KMS-11 (cell line): ENCODE measurements at regions not wholly inside any gene's neighbourhood (a gene's known extent, or its start where the extent isn't known, plus 50 kb on each side); places are given as distances from the start of the nearest gene placed in this dataset.

Experiments
- H2AFZ ChIP-seq: fragments of 200-600 bp; sonication (generic); 2 replicates; pipeline ENCODE4 v1.6.1; 2016; ENCODE audit warnings: antibody characterized with exemption, mixed run types, low read depth
- H3K27ac ChIP-seq: fragments of 200-600 bp; sonication (generic); 2 replicates; pipeline ENCODE4 v1.6.1; 2016; ENCODE audit warnings: mild to moderate bottlenecking, mixed run types
- H3K27me3 ChIP-seq: fragments of 200-600 bp; sonication (generic); 2 replicates; pipeline ENCODE4 v1.6.1; 2017; ENCODE audit warnings: mild to moderate bottlenecking, low read depth, mixed run types, moderate library complexity; ENCODE audit not compliant: insufficient read depth
- H3K36me3 ChIP-seq: fragments of 200-600 bp; sonication (generic); 2 replicates; pipeline ENCODE4 v1.6.1; 2017; ENCODE audit warnings: mild to moderate bottlenecking, mixed run types; ENCODE audit not compliant: insufficient read depth
- H3K4me1 ChIP-seq: fragments of 200-600 bp; sonication (generic); 2 replicates; pipeline ENCODE4 v1.6.1; 2016; ENCODE audit warnings: mild to moderate bottlenecking, low read depth, mixed run types; ENCODE audit not compliant: poor library complexity, severe bottlenecking
- H3K4me2 ChIP-seq: fragments of 200-600 bp; sonication (generic); 2 replicates; pipeline ENCODE4 v1.7.0; 2016; ENCODE audit warnings: mild to moderate bottlenecking, mixed run types
- H3K4me3 ChIP-seq: fragments of 200-600 bp; sonication (generic); IDR thresholded peaks from 2 replicates; pipeline ENCODE4 v1.6.1; 2017; ENCODE audit warnings: low read depth, low read length, mixed read lengths; ENCODE audit not compliant: insufficient read depth
- H3K79me2 ChIP-seq: fragments of 200-600 bp; sonication (generic); 2 replicates; pipeline ENCODE4 v1.6.1; 2016; ENCODE audit warnings: low read depth, mixed run types; ENCODE audit not compliant: insufficient read depth
- H3K9ac ChIP-seq: fragments of 200-600 bp; sonication (generic); 2 replicates; pipeline ENCODE4 v1.6.1; 2016; ENCODE audit warnings: mild to moderate bottlenecking, mixed run types
- H4K20me1 ChIP-seq: fragments of 200-600 bp; sonication (generic); 2 replicates; pipeline ENCODE4 v1.6.1; 2016; ENCODE audit warnings: mild to moderate bottlenecking, mixed run types; ENCODE audit not compliant: insufficient read depth
- CTCF ChIP-seq: fragments of 200-600 bp; sonication (generic); conservative IDR thresholded peaks from 2 replicates; pipeline ENCODE4 v1.6.1; 2017; ENCODE audit warnings: low read depth, mild to moderate bottlenecking, antibody characterized with exemption, low read length, moderate library complexity, mixed read lengths

GRCh38 chr2:144213797-144214196 is 306.1 kb downstream of the ZEB2 start:
- Histone ChIP-seq H3K4me1 (peaks cover 7% of the 10 kb centered on the region), H4K20me1 (no peaks in the 10 kb centered on the region), H3K4me2 (no peak overlapping the region), H3K27ac (no peak overlapping the region), H3K79me2 (no peaks in the 10 kb centered on the region), H2AFZ (no peak overlapping the region), H3K4me3 (no peak overlapping the region), H3K27me3 (no peaks in the 10 kb centered on the region), H3K36me3 (no peaks in the 10 kb centered on the region), H3K9ac (no peak overlapping the region)
- no peak for TF ChIP-seq CTCF

- Histone ChIP-seq H3K4me1 (peaks cover 7% of the 10 kb centered on the region), H3K9ac (no peak overlapping the region), H2AFZ (no peak overlapping the region)
Observed at GRCh38 chr2:144211826-144212225, 308.1 kb downstream of the ZEB2 start.

GRCh38 chr2:144211065-144211464 is 308.9 kb downstream of the ZEB2 start:
- Histone ChIP-seq H3K27ac (no peak overlapping the region), H4K20me1 (no peaks in the 10 kb centered on the region), H2AFZ (no peak overlapping the region), H3K9ac (no peak overlapping the region), H3K79me2 (no peaks in the 10 kb centered on the region), H3K27me3 (no peaks in the 10 kb centered on the region), H3K4me1 (peaks cover 7% of the 10 kb centered on the region), H3K4me3 (no peak overlapping the region), H3K36me3 (no peaks in the 10 kb centered on the region), H3K4me2 (no peak overlapping the region)
- no peak for TF ChIP-seq CTCF

More at GRCh38 chr2:144211826-144212225, 308.1 kb downstream of the ZEB2 start:
- H3K4me3 ChIP-seq = no peak overlapping the region
- H3K27me3 ChIP-seq = no peaks in the 10 kb centered on the region
- H4K20me1 ChIP-seq = no peaks in the 10 kb centered on the region
- no peak for TF ChIP-seq CTCF
- H3K36me3 ChIP-seq = no peaks in the 10 kb centered on the region
- H3K79me2 ChIP-seq = no peaks in the 10 kb centered on the region
- H3K4me2 ChIP-seq = no peak overlapping the region
- no peak overlapping the region for H3K27ac ChIP-seq

- Histone ChIP-seq H4K20me1 (no peaks in the 10 kb centered on the region), H3K9ac (no peak overlapping the region), H3K4me3 (no peak overlapping the region), H3K27me3 (no peaks in the 10 kb centered on the region), H3K27ac (no peak overlapping the region), H3K36me3 (no peaks in the 10 kb centered on the region), H3K79me2 (no peaks in the 10 kb centered on the region), H3K4me2 (no peak overlapping the region), H3K4me1 (peaks cover 7% of the 10 kb centered on the region), H2AFZ (no peak overlapping the region)
- TF ChIP-seq CTCF = no peak
Observed at GRCh38 chr2:144210076-144210475, 309.8 kb downstream of the ZEB2 start.
